ENCODE measurements at regions not wholly inside any gene's neighbourhood (a gene's known extent, or its start where the extent isn't known, plus 50 kb on each side); places are given as distances from the start of the nearest gene placed in this dataset.

- DNase-seq = no peak
- Histone ChIP-seq H3K4me1 (no peaks in the 10 kb centered on the region), H3K36me3 (no peaks in the 10 kb centered on the region), H3K27ac (no peak overlapping the region), H3K4me3 (no peak overlapping the region), H3K27me3 (ENCODE audit: low read depth) (no peaks in the 10 kb centered on the region), H3K9me3 (peaks cover 39% of the 10 kb centered on the region)
- TF ChIP-seq CTCF (IDR thresholded peaks at IDR 0.05) = no peak
- intact Hi-C loops (cut with DNase I) = no loop called here
- ATAC-seq = no peak
These were observed 58.8 kb upstream of the ZNF681 start for GRCh38 chr19:23817519-23817918.

- Histone ChIP-seq H3K4me1 (no peaks in the 10 kb centered on the region), H3K36me3 (no peaks in the 10 kb centered on the region), H3K9me3 (no peaks in the 10 kb centered on the region), H3K4me3 (no peak overlapping the region), H3K27ac (no peak overlapping the region), H3K27me3 (ENCODE audit: low read depth) (no peaks in the 10 kb centered on the region)
- intact Hi-C loops (cut with DNase I) = no loop called here
- no peak for DNase-seq
- ATAC-seq = no peak
- no peak for TF ChIP-seq CTCF (IDR thresholded peaks at IDR 0.05)
These were observed 51.8 kb upstream of the ZNF681 start for GRCh38 chr19:23810496-23810895.
